ENCODE measurements at regions not wholly inside any gene's neighbourhood (a gene's known extent, or its start where the extent isn't known, plus 50 kb on each side); places are given as distances from the start of the nearest gene placed in this dataset.

- Mint-ChIP-seq H3K4me1 (no peaks in the 10 kb centered on the region), H3K4me3 (no peak overlapping the region), H3K27me3 (peaks cover 5% of the 10 kb centered on the region), H3K9me3 (ENCODE audit: insufficient read depth) (no peaks in the 10 kb centered on the region), H3K27ac (no peak overlapping the region)
- Histone ChIP-seq H3K4me2 (replicated peaks; ENCODE audit: low read depth, low read length, poor library complexity, severe bottlenecking) (no peak overlapping the region), H3K36me3 (replicated peaks in 1 of 2; ENCODE audit: control extremely low read depth in 1 of 2, control insufficient read depth in 1 of 2, extremely low read depth in 1 of 2, insufficient read depth in 2 of 2, low read length in 1 of 2) (no peaks in the 10 kb centered on the region), H3K9me3 (ENCODE audit: control extremely low read depth in 1 of 3, control insufficient read depth in 2 of 3, insufficient read depth in 1 of 3, low read length in 2 of 3) (peaks cover 0 to 2% (median 0%) of the 10 kb centered on the region in 3 donors), H3K4me1 (ENCODE audit: control insufficient read depth in 2 of 2, insufficient read depth in 2 of 2, low read length in 2 of 2) (no peaks in the 10 kb centered on the region), H4K20me1 (ENCODE audit: control insufficient read depth, insufficient read depth, low read length, poor library complexity, severe bottlenecking) (no peaks in the 10 kb centered on the region), H3K4me3 (ENCODE audit: control extremely low read depth in 1 of 5, extremely low read depth in 1 of 5, insufficient read depth in 1 of 5, low read depth in 2 of 5, low read length in 4 of 5) (no peak overlapping the region), H3K9ac (ENCODE audit: low read length) (no peak overlapping the region), H2AFZ (ENCODE audit: insufficient read depth, low read depth, low read length, poor library complexity, severe bottlenecking) (no peak overlapping the region), H3K79me2 (ENCODE audit: control insufficient read depth, insufficient read depth, low read length) (no peaks in the 10 kb centered on the region), H3K27me3 (replicated peaks in 1 of 4; ENCODE audit: control extremely low read depth in 1 of 4, control insufficient read depth in 3 of 4, insufficient read depth in 4 of 4, low read length in 3 of 4) (no peaks in the 10 kb centered on the region), H3K27ac (ENCODE audit: low read length in 2 of 2) (no peak overlapping the region)
- DNase-seq: no peak
- 84% methylated on average over 4 of the region's 7 CpGs for WGBS (ENCODE audit: insufficient coverage)
- ChIA-PET CTCF (no interaction called here), POLR2A (no interaction called here)
- intact Hi-C loops (cut with micrococcal nuclease): no loop called here
- TF ChIP-seq CTCF (IDR thresholded peaks at IDR 0.05): no peak
- TF ChIP-seq EZH2 (IDR thresholded peaks at IDR 0.05; ENCODE audit: borderline replicate concordance, insufficient read depth, low read depth, low read length, poor library complexity, severe bottlenecking): no peak
- no peak for ATAC-seq (ENCODE audit: low read depth)
Measured at GRCh38 chr2:120546865-120547390, 188.7 kb upstream of the GLI2 start.

GRCh38 chr2:120547662-120548061 is 188.0 kb upstream of the GLI2 start:
- H3K27ac Mint-ChIP-seq: no peak overlapping the region
- H3K27me3 Mint-ChIP-seq: peaks cover 8% of the 10 kb centered on the region
- H3K4me3 Mint-ChIP-seq: no peak overlapping the region
- H3K9me3 ChIP-seq (ENCODE audit: control extremely low read depth in 1 of 3, control insufficient read depth in 2 of 3, insufficient read depth in 1 of 3, low read length in 2 of 3): peaks cover 0 to 2% (median 0%) of the 10 kb centered on the region in 3 donors
- H3K4me2 ChIP-seq (replicated peaks; ENCODE audit: low read depth, low read length, poor library complexity, severe bottlenecking): no peak overlapping the region
- no peaks in the 10 kb centered on the region for H3K79me2 ChIP-seq (ENCODE audit: control insufficient read depth, insufficient read depth, low read length)
- 100% methylated on average over 1 of the region's 1 CpG for WGBS (ENCODE audit: insufficient coverage)
- H3K9me3 Mint-ChIP-seq (ENCODE audit: insufficient read depth): no peaks in the 10 kb centered on the region
- no peaks in the 10 kb centered on the region for H3K36me3 ChIP-seq (replicated peaks in 1 of 2; ENCODE audit: control extremely low read depth in 1 of 2, control insufficient read depth in 1 of 2, extremely low read depth in 1 of 2, insufficient read depth in 2 of 2, low read length in 1 of 2)
- H3K9ac ChIP-seq (ENCODE audit: low read length): no peak overlapping the region
- ATAC-seq (ENCODE audit: low read depth) (no peak), DNase-seq (no peak)
- ChIA-PET CTCF (no interaction called here), POLR2A (no interaction called here)
- no peak overlapping the region for H3K27ac ChIP-seq (ENCODE audit: low read length in 2 of 2)
- H3K4me1 ChIP-seq (ENCODE audit: control insufficient read depth in 2 of 2, insufficient read depth in 2 of 2, low read length in 2 of 2): no peaks in the 10 kb centered on the region
- intact Hi-C loops (cut with micrococcal nuclease): no loop called here
- H3K27me3 ChIP-seq (replicated peaks in 1 of 4; ENCODE audit: control extremely low read depth in 1 of 4, control insufficient read depth in 3 of 4, insufficient read depth in 4 of 4, low read length in 3 of 4): no peaks in the 10 kb centered on the region
- no peaks in the 10 kb centered on the region for H3K4me1 Mint-ChIP-seq
- no peak for TF ChIP-seq EZH2 (IDR thresholded peaks at IDR 0.05; ENCODE audit: borderline replicate concordance, insufficient read depth, low read depth, low read length, poor library complexity, severe bottlenecking)
- TF ChIP-seq CTCF (IDR thresholded peaks at IDR 0.05): no peak
- H2AFZ ChIP-seq (ENCODE audit: insufficient read depth, low read depth, low read length, poor library complexity, severe bottlenecking): no peak overlapping the region
- H3K4me3 ChIP-seq (ENCODE audit: control extremely low read depth in 1 of 5, extremely low read depth in 1 of 5, insufficient read depth in 1 of 5, low read depth in 2 of 5, low read length in 4 of 5): no peak overlapping the region
- no peaks in the 10 kb centered on the region for H4K20me1 ChIP-seq (ENCODE audit: control insufficient read depth, insufficient read depth, low read length, poor library complexity, severe bottlenecking)

Data from B cell (primary cell).